Endometrial microvascular endothelial cells (primary cell): ENCODE measurements at regions not wholly inside any gene's neighbourhood (a gene's known extent, or its start where the extent isn't known, plus 50 kb on each side); places are given as distances from the start of the nearest gene placed in this dataset.

Experiments used
- in situ Hi-C: cut with HindIII; loops from 2 replicates; pipeline ENCODE4 v1.10.0; 2017; ENCODE audit warnings: low sequenced_read_pairs, low pct_unique_long_range_greater_than_20kb; ENCODE audit errors: inconsistent ontology term

GRCh38 chr7:13835442-13835841 is 154.0 kb downstream of the ETV1 start:
- in situ Hi-C loops: no loop called here

- in situ Hi-C loops: no loop called here
These were observed 150.4 kb downstream of the ETV1 start for GRCh38 chr7:13839063-13839462.
